ENCODE measurements at regions not wholly inside any gene's neighbourhood (a gene's known extent, or its start where the extent isn't known, plus 50 kb on each side); places are given as distances from the start of the nearest gene placed in this dataset.

- Mint-ChIP-seq H3K4me3 (no peak overlapping the region), H3K4me1 (no peaks in the 10 kb centered on the region), H3K27me3 (peaks cover 30% of the 10 kb centered on the region), H3K36me3 (peaks cover 6% of the 10 kb centered on the region), H3K27ac (no peak overlapping the region), H3K9me3 (peaks cover 0 to 6% (median 0%) of the 10 kb centered on the region in 7 donors)
- no peaks in the 10 kb centered on the region for H3K9me3 ChIP-seq (ENCODE audit: control insufficient read depth in 2 of 2, low read length in 2 of 2)
- no peak overlapping the region for H3K4me3 ChIP-seq (ENCODE audit: low read depth, low read length)
- peaks cover 9% of the 10 kb centered on the region for H3K27me3 ChIP-seq (ENCODE audit: control insufficient read depth, insufficient read depth, low read length)
- H3K4me1 ChIP-seq (ENCODE audit: control insufficient read depth, insufficient read depth, low read length, poor library complexity, severe bottlenecking) = no peaks in the 10 kb centered on the region
- no peaks in the 10 kb centered on the region for H3K36me3 ChIP-seq (ENCODE audit: control insufficient read depth, insufficient read depth, low read length)
- H3K27ac ChIP-seq (ENCODE audit: insufficient read depth, low read length, poor library complexity, severe bottlenecking) = no peak overlapping the region
- DNase-seq (no peak), ATAC-seq (ENCODE audit: low read depth in 2 of 2) (no peak)
Measured at GRCh38 chr5:159402856-159403255, 72.6 kb upstream of the IL12B start.

GRCh38 chr5:159403906-159404681, 73.8 kb upstream of the IL12B start:
- peaks cover 0 to under 1% (median 0%) of the 10 kb centered on the region in 4 donors for H3K4me1 Mint-ChIP-seq
- DNase-seq (no peak), ATAC-seq (ENCODE audit: low read depth in 2 of 2) (no peak)
- H3K9me3 ChIP-seq (ENCODE audit: control insufficient read depth in 2 of 2, low read length in 2 of 2) = no peaks in the 10 kb centered on the region
- H3K36me3 Mint-ChIP-seq = peaks cover 6% of the 10 kb centered on the region
- H3K27ac ChIP-seq (ENCODE audit: insufficient read depth, low read length, poor library complexity, severe bottlenecking) = no peak overlapping the region
- H3K4me3 Mint-ChIP-seq = no peak overlapping the region
- peaks cover 36% of the 10 kb centered on the region for H3K27me3 Mint-ChIP-seq
- no peak overlapping the region for H3K4me3 ChIP-seq (ENCODE audit: low read depth, low read length)
- H3K27me3 ChIP-seq (ENCODE audit: control insufficient read depth, insufficient read depth, low read length) = peaks cover 12% of the 10 kb centered on the region
- H3K4me1 ChIP-seq (ENCODE audit: control insufficient read depth, insufficient read depth, low read length, poor library complexity, severe bottlenecking) = no peaks in the 10 kb centered on the region
- no peaks in the 10 kb centered on the region for H3K36me3 ChIP-seq (ENCODE audit: control insufficient read depth, insufficient read depth, low read length)
- peaks cover 0 to 6% (median 0%) of the 10 kb centered on the region in 7 donors for H3K9me3 Mint-ChIP-seq
- no peak overlapping the region for H3K27ac Mint-ChIP-seq

DNA sequence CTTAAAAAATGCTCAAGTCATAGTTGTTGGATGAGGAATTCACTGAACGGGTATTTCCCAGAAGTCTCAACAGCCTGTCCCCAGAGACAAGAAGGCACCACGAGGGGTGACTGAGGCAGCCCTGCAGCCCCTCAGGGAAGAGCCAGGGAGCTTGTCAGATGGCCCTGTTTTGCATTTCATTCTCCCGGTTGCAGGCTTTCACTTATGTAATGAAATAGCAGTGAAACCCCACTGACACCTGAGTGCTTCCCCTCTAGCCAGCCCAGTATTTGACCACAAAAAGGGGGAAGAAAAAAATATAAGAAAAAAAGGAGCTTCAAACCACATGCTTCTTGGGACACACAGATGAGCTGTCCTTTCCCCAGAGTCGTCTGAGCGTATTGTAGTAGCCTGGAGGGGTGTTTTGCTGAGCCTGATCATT, 75.3 kb upstream of the IL12B start:
- ATAC-seq (ENCODE audit: low read depth in 2 of 2) (no peak), DNase-seq (no peak)
- Mint-ChIP-seq H3K27me3 (peaks cover 36% of the 10 kb centered on the region), H3K36me3 (peaks cover 6% of the 10 kb centered on the region), H3K27ac (no peak overlapping the region), H3K4me3 (no peak overlapping the region), H3K9me3 (peaks cover 0 to 6% (median 0%) of the 10 kb centered on the region in 7 donors), H3K4me1 (peaks cover 0 to 13% (median 8%) of the 10 kb centered on the region in 4 donors)
- H3K27me3 ChIP-seq (ENCODE audit: control insufficient read depth, insufficient read depth, low read length) = peaks cover 12% of the 10 kb centered on the region
- no peak overlapping the region for H3K4me3 ChIP-seq (ENCODE audit: low read depth, low read length)
- H3K9me3 ChIP-seq (ENCODE audit: control insufficient read depth in 2 of 2, low read length in 2 of 2) = no peaks in the 10 kb centered on the region
- H3K27ac ChIP-seq (ENCODE audit: insufficient read depth, low read length, poor library complexity, severe bottlenecking) = no peak overlapping the region
- H3K4me1 ChIP-seq (ENCODE audit: control insufficient read depth, insufficient read depth, low read length, poor library complexity, severe bottlenecking) = no peaks in the 10 kb centered on the region
- no peaks in the 10 kb centered on the region for H3K36me3 ChIP-seq (ENCODE audit: control insufficient read depth, insufficient read depth, low read length)

- no peak overlapping the region for H3K27ac Mint-ChIP-seq
- H3K9me3 Mint-ChIP-seq = peaks cover 0 to 6% (median 0%) of the 10 kb centered on the region in 7 donors
- no peaks in the 10 kb centered on the region for H3K36me3 ChIP-seq (ENCODE audit: control insufficient read depth, insufficient read depth, low read length)
- H3K27ac ChIP-seq (ENCODE audit: insufficient read depth, low read length, poor library complexity, severe bottlenecking) = no peak overlapping the region
- peaks cover 12% of the 10 kb centered on the region for H3K27me3 ChIP-seq (ENCODE audit: control insufficient read depth, insufficient read depth, low read length)
- peaks cover 33% of the 10 kb centered on the region for H3K27me3 Mint-ChIP-seq
- H3K9me3 ChIP-seq (ENCODE audit: control insufficient read depth in 2 of 2, low read length in 2 of 2) = no peaks in the 10 kb centered on the region
- peaks cover 6% of the 10 kb centered on the region for H3K36me3 Mint-ChIP-seq
- H3K4me3 ChIP-seq (ENCODE audit: low read depth, low read length) = no peak overlapping the region
- no peak overlapping the region for H3K4me3 Mint-ChIP-seq
- ATAC-seq (ENCODE audit: low read depth in 2 of 2) = no peak
- H3K4me1 ChIP-seq (ENCODE audit: control insufficient read depth, insufficient read depth, low read length, poor library complexity, severe bottlenecking) = peaks cover 1% of the 10 kb centered on the region
- H3K4me1 Mint-ChIP-seq = peaks cover under 1 to 21% (median 16%) of the 10 kb centered on the region in 4 donors
- no peak for DNase-seq
Measured at GRCh38 chr5:159406571-159406970, 76.3 kb upstream of the IL12B start.

DNA sequence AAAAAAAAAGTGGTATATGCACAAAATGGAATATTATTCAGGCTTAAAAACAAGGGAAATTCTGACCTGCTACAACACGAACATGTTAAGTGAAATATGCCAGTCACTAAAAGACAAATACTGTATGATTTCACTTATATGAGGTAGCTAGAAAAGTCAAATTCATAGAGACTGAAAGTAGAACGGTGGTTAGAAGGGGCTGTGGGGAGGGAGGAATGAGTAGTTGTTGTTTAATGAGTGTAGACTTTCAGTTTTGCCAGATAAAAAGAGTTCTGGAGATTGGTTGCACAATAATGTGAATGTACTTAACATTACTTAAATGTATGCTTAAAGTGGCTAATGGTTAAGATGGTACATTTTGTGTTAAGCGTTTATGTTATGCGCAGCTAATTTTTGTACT, 79.5 kb upstream of the IL12B start:
- H3K4me1 ChIP-seq (ENCODE audit: control insufficient read depth, insufficient read depth, low read length, poor library complexity, severe bottlenecking) = peaks cover 18% of the 10 kb centered on the region
- peaks cover 8% of the 10 kb centered on the region for H3K27me3 ChIP-seq (ENCODE audit: control insufficient read depth, insufficient read depth, low read length)
- Mint-ChIP-seq H3K36me3 (peaks cover 6% of the 10 kb centered on the region), H3K27ac (peak overlapping the region in 1 of 3 donors; percentile 21), H3K4me1 (peaks cover 18 to 43% (median 34%) of the 10 kb centered on the region in 4 donors), H3K9me3 (peaks cover 0 to 6% (median 0%) of the 10 kb centered on the region in 7 donors), H3K27me3 (peaks cover 32% of the 10 kb centered on the region), H3K4me3 (peak overlapping the region in 1 of 4 donors; percentile 40)
- no peak overlapping the region for H3K27ac ChIP-seq (ENCODE audit: insufficient read depth, low read length, poor library complexity, severe bottlenecking)
- H3K36me3 ChIP-seq (ENCODE audit: control insufficient read depth, insufficient read depth, low read length) = no peaks in the 10 kb centered on the region
- peak in 2 of 3 donors; percentile 7 to 77 for DNase-seq
- ATAC-seq (ENCODE audit: low read depth in 2 of 2) = no peak
- H3K9me3 ChIP-seq (ENCODE audit: control insufficient read depth in 2 of 2, low read length in 2 of 2) = no peaks in the 10 kb centered on the region
- H3K4me3 ChIP-seq (ENCODE audit: low read depth, low read length) = no peak overlapping the region

GRCh38 chr5:159410480-159410879, 80.2 kb upstream of the IL12B start:
- peaks cover 0 to 6% (median 0%) of the 10 kb centered on the region in 7 donors for H3K9me3 Mint-ChIP-seq
- Histone ChIP-seq H3K9me3 (ENCODE audit: control insufficient read depth in 2 of 2, low read length in 2 of 2) (no peaks in the 10 kb centered on the region), H3K27me3 (ENCODE audit: control insufficient read depth, insufficient read depth, low read length) (peaks cover 8% of the 10 kb centered on the region), H3K4me1 (ENCODE audit: control insufficient read depth, insufficient read depth, low read length, poor library complexity, severe bottlenecking) (peaks cover 18% of the 10 kb centered on the region), H3K4me3 (ENCODE audit: low read depth, low read length) (no peak overlapping the region), H3K27ac (ENCODE audit: insufficient read depth, low read length, poor library complexity, severe bottlenecking) (no peak overlapping the region), H3K36me3 (ENCODE audit: control insufficient read depth, insufficient read depth, low read length) (no peaks in the 10 kb centered on the region)
- no peak overlapping the region for H3K27ac Mint-ChIP-seq
- peaks cover 34% of the 10 kb centered on the region for H3K27me3 Mint-ChIP-seq
- DNase-seq (no peak), ATAC-seq (ENCODE audit: low read depth in 2 of 2) (no peak)
- H3K4me1 Mint-ChIP-seq = peaks cover 18 to 47% (median 37%) of the 10 kb centered on the region in 4 donors
- H3K4me3 Mint-ChIP-seq = peak overlapping the region in 1 of 4 donors; percentile 7
- H3K36me3 Mint-ChIP-seq = peaks cover 6% of the 10 kb centered on the region

DNA sequence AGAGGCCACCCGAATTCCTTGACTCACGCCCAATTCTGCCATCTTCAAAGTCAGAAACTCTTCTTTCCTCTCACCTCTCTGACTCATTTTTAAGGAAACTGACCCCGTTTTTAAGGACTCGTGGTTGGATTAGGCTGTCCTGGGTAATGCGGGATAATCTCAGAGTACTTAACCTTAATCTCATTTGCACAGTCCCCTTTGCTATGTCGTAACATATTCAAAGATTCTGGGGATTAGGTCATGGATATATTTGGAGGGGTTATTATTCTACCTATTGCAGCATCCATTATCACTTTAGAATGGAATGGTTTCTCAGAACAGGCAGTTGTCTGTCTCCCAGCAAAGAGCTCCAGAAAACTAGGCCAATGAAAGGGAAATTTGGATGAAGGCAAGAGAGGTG, 80.8 kb upstream of the IL12B start:
- peaks cover 18 to 47% (median 37%) of the 10 kb centered on the region in 4 donors for H3K4me1 Mint-ChIP-seq
- H3K9me3 ChIP-seq (ENCODE audit: control insufficient read depth in 2 of 2, low read length in 2 of 2) = no peaks in the 10 kb centered on the region
- peaks cover 6% of the 10 kb centered on the region for H3K36me3 Mint-ChIP-seq
- peaks cover 18% of the 10 kb centered on the region for H3K4me1 ChIP-seq (ENCODE audit: control insufficient read depth, insufficient read depth, low read length, poor library complexity, severe bottlenecking)
- peaks cover 5% of the 10 kb centered on the region for H3K27me3 ChIP-seq (ENCODE audit: control insufficient read depth, insufficient read depth, low read length)
- peaks cover 0 to 6% (median 0%) of the 10 kb centered on the region in 7 donors for H3K9me3 Mint-ChIP-seq
- no peaks in the 10 kb centered on the region for H3K36me3 ChIP-seq (ENCODE audit: control insufficient read depth, insufficient read depth, low read length)
- H3K4me3 Mint-ChIP-seq = peak overlapping the region in 1 of 4 donors; percentile 48
- no peak overlapping the region for H3K27ac ChIP-seq (ENCODE audit: insufficient read depth, low read length, poor library complexity, severe bottlenecking)
- ATAC-seq (ENCODE audit: low read depth in 2 of 2) (no peak), DNase-seq (no peak)
- H3K4me3 ChIP-seq (ENCODE audit: low read depth, low read length) = no peak overlapping the region
- peak overlapping the region in 1 of 3 donors; percentile 88 for H3K27ac Mint-ChIP-seq
- peaks cover 31% of the 10 kb centered on the region for H3K27me3 Mint-ChIP-seq

All from CD4-positive, CD25-positive, alpha-beta regulatory T cell (primary cell).